GM21528 (cell line): ENCODE measurements at regions not wholly inside any gene's neighbourhood (a gene's known extent, or its start where the extent isn't known, plus 50 kb on each side); places are given as distances from the start of the nearest gene placed in this dataset.
"Not testable (repeated sequence)": the region's sequence is repeated elsewhere in the genome, so short reads cannot be mapped to it uniquely, and the experiment has no call there.

Source experiments
- ATAC-seq: cut with Tn5 transposase; IDR thresholded peaks from one replicate; pipeline ENCODE4 v1.9.1; 2021; ENCODE audit warnings: mild to moderate bottlenecking, moderate library complexity; ENCODE audit not compliant: unreplicated experiment, low FRiP score

GRCh38 chr1:60866226-60866900 lies 216.0 kb upstream of the NFIA start:
- ATAC-seq, result no peak

GRCh38 chr1:60865166-60865565 lies 217.2 kb upstream of the NFIA start:
- ATAC-seq, result no peak

GRCh38 chr1:60864722-60865121 lies 217.6 kb upstream of the NFIA start:
- ATAC-seq, result no peak

- no peak for ATAC-seq
These were observed 219.2 kb upstream of the NFIA start for GRCh38 chr1:60863131-60863530.

GRCh38 chr1:60861961-60862567 lies 220.3 kb upstream of the NFIA start:
- no peak for ATAC-seq

- no peak for ATAC-seq
These were observed 223.2 kb upstream of the NFIA start for GRCh38 chr1:60859111-60859510.

GRCh38 chr1:60857851-60858250 lies 224.5 kb upstream of the NFIA start:
- ATAC-seq, result no peak

- no peak for ATAC-seq
These were observed 232.3 kb upstream of the NFIA start for GRCh38 chr1:60850084-60850483.

- no peak for ATAC-seq
These were observed 233.0 kb upstream of the NFIA start for GRCh38 chr1:60849401-60849800.

GRCh38 chr1:60848583-60849188 lies 233.7 kb upstream of the NFIA start:
- ATAC-seq, result no peak

GRCh38 chr1:60847855-60848582 lies 234.3 kb upstream of the NFIA start:
- no peak for ATAC-seq

GRCh38 chr1:60847391-60847790 lies 235.0 kb upstream of the NFIA start:
- ATAC-seq, result no peak

GRCh38 chr1:60845659-60846058 lies 236.7 kb upstream of the NFIA start:
- not testable (repeated sequence) for ATAC-seq

GRCh38 chr1:60842304-60842703 lies 240.1 kb upstream of the NFIA start:
- no peak for ATAC-seq

- no peak for ATAC-seq
These were observed 241.0 kb upstream of the NFIA start for GRCh38 chr1:60841116-60842046.

- ATAC-seq, result not testable (repeated sequence)
These were observed 241.9 kb upstream of the NFIA start for GRCh38 chr1:60840476-60840875.

GRCh38 chr1:60835649-60836048 lies 246.7 kb upstream of the NFIA start:
- no peak for ATAC-seq

- ATAC-seq, result no peak
These were observed 249.2 kb upstream of the NFIA start for GRCh38 chr1:60833173-60833572.

- no peak for ATAC-seq
These were observed 250.0 kb upstream of the NFIA start for GRCh38 chr1:60832367-60832766.

GRCh38 chr1:60831780-60832179 lies 250.6 kb upstream of the NFIA start:
- no peak for ATAC-seq
